Psoas muscle (tissue), 7 donors: ENCODE measurements at regions not wholly inside any gene's neighbourhood (a gene's known extent, or its start where the extent isn't known, plus 50 kb on each side); places are given as distances from the start of the nearest gene placed in this dataset.

Experiments used
- ATAC-seq, 4 donors: fragments of 200-7000 bp; cut with Tn5 transposase; one replicate each; pipeline ENCODE4 v1.9.1; 2020; ENCODE audit warnings: moderate library complexity in 3 of 4, mild to moderate bottlenecking in 2 of 4
- DNase-seq, 2 donors: peaks; one replicate each; pipeline ENCODE4 v3.0.0-alpha.2; 2020
- H3K27ac ChIP-seq: fragments of 200-600 bp; one replicate; pipeline ENCODE4 v1.8.0; 2022
- H3K27me3 ChIP-seq, 3 donors: fragments of 200-600 bp in 1 of 3; one replicate each; pipeline versions ENCODE4 v1.6.1 to v1.8.0; 2013 to 2022; ENCODE audit warnings: low read length in 2 of 3, mild to moderate bottlenecking in 2 of 3, moderate library complexity in 1 of 3; ENCODE audit not compliant: insufficient read depth in 3 of 3
- H3K36me3 ChIP-seq, 2 donors: fragments of 200-600 bp in 1 of 2; one replicate each; pipeline versions ENCODE4 v1.6.1 to v1.8.0; 2013 to 2022; ENCODE audit warnings: low read depth in 1 of 2, mild to moderate bottlenecking in 1 of 2, moderate library complexity in 1 of 2; ENCODE audit not compliant: insufficient read depth in 1 of 2
- H3K4me1 ChIP-seq: fragments of 200-600 bp; one replicate; pipeline ENCODE4 v1.8.0; 2022
- H3K4me3 ChIP-seq: fragments of 200-600 bp; one replicate; pipeline ENCODE4 v1.8.0; 2022; ENCODE audit warnings: mild to moderate bottlenecking
- H3K9me3 ChIP-seq: fragments of 200-600 bp; one replicate; pipeline ENCODE4 v1.8.0; 2022
- WGBS, 3 donors: extraction: QIAGEN DNeasy Blood & Tissue Kit; methylation state at CpG; one replicate each; pipeline versions ENCODE4 v1.1.6 to v1.1.7; 2013; 5-methylcytosine and 5-hydroxymethylcytosine counted together
- intact Hi-C, 2 donors: fragments of 100-400 bp; cut with DNase I; formaldehyde crosslinking; loops; one replicate each; pipeline versions ENCODE4 v1.11.0 to v1.14.2; 2022
- TF ChIP-seq, protein P1 (sequence below): fragments of 200-600 bp; IDR thresholded peaks from one replicate; pipeline ENCODE4 v1.8.0; 2022; ENCODE audit warnings: antibody characterized with exemption
- donor health status: healthy with polysubstance abuse.
- donor health status: DM: no; HTN: no; CAD: no; lungs with moderate emphysema.
- donor health status: Bipolar disorder and iron deficiency.
- donor health status: healthy.
- donor health status: DM: yes; HTN: yes; CAD: no.
- donor health status: DM: no; HTN: no; CAD: no.
- donor health status: DM: yes; HTN: yes; CAD: no.

DNA sequence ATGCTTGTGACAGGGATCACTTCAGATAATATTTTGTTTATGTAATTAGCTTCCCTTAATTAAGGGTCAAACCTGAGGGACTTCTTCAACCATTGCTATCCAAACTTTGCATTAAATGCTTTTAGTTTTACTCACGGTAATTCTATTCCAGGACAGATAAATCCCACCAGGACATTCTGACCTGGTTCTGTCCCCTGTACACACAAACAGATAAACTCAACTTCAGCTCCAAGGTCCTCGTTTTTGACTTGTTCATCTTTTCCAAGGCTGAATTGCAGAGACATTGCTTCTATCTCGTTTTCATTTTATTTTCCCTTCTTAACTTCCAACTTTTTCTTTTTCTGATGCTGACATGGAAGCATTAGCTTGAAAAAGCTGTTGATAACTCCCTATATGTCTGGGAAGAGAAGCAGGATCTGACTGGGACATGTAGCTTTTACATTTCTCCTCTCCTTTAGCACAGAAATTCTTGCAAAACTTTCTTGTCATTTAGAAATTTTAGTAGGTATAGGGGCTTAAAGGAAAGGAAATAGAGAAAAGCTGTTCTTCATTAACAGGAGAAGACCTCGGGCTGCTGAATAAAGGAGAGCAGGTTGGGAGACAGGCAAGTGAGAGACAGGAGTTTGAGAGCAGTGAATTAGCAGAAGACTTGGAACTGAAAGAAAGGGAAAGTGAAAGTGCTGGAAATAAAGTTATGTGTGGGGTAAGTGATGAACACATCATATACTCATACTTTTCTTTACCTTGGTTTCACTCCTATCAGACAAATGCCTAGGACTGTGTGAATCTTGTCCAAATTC, 231.7 kb upstream of the B3GALT2 start:
- WGBS, 3 donors: 16 to 23% (median 19%) methylated on average over 4 of the region's 4 CpGs
- peak overlapping the region; percentile 50 for H3K4me3 ChIP-seq
- intact Hi-C loops: loop anchor here in 1 of 2 donors (5.0 kb wide), 1 partner anchor 1429 kb away; no protein-coding TSS in a partner anchor

DNA sequence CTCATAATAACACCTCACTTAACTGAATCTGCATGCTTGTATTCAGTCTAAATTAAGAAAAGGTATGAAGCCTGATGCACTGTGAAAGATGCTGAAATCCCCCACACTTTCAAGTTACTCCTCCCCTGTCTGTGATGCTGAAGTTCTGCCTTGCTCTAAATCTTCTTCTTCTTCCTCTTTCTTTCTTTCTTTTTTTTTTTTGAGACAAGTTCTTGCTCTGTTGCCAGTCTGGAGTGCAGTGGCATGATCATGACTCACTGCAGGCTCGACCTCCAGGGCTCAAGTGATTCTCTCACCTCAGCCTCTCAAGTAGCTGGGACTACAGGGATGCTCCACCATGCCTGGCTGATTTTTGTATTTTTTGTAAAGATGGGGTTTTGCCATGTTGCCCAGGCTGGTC, 231.0 kb upstream of the B3GALT2 start:
- Histone ChIP-seq H3K4me1 (peaks cover 9% of the 10 kb centered on the region), H3K27me3 (no peaks in the 10 kb centered on the region), H3K27ac (no peak overlapping the region), H3K9me3 (no peaks in the 10 kb centered on the region), H3K36me3 (no peaks in the 10 kb centered on the region), H3K4me3 (no peak overlapping the region)
- 50 to 64% (median 56%) methylated on average over 1 of the region's 1 CpG for WGBS, 3 donors
- intact Hi-C loops: loop anchor here in 1 of 2 donors (5.0 kb wide), 1 partner anchor 1430 kb away; no protein-coding TSS in a partner anchor
- TF ChIP-seq, protein P1, sequence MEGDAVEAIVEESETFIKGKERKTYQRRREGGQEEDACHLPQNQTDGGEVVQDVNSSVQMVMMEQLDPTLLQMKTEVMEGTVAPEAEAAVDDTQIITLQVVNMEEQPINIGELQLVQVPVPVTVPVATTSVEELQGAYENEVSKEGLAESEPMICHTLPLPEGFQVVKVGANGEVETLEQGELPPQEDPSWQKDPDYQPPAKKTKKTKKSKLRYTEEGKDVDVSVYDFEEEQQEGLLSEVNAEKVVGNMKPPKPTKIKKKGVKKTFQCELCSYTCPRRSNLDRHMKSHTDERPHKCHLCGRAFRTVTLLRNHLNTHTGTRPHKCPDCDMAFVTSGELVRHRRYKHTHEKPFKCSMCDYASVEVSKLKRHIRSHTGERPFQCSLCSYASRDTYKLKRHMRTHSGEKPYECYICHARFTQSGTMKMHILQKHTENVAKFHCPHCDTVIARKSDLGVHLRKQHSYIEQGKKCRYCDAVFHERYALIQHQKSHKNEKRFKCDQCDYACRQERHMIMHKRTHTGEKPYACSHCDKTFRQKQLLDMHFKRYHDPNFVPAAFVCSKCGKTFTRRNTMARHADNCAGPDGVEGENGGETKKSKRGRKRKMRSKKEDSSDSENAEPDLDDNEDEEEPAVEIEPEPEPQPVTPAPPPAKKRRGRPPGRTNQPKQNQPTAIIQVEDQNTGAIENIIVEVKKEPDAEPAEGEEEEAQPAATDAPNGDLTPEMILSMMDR: no peak
- DNase-seq (no peak), ATAC-seq (no peak)

More for the DNA sequence above, 231.7 kb upstream of the B3GALT2 start:
- no peak for DNase-seq
- Histone ChIP-seq H3K27ac (no peak overlapping the region), H3K27me3 (no peaks in the 10 kb centered on the region), H3K36me3 (no peaks in the 10 kb centered on the region), H3K9me3 (no peaks in the 10 kb centered on the region), H3K4me1 (peaks cover 9% of the 10 kb centered on the region)
- no peak for ATAC-seq
- TF ChIP-seq, protein P1: no peak

DNA sequence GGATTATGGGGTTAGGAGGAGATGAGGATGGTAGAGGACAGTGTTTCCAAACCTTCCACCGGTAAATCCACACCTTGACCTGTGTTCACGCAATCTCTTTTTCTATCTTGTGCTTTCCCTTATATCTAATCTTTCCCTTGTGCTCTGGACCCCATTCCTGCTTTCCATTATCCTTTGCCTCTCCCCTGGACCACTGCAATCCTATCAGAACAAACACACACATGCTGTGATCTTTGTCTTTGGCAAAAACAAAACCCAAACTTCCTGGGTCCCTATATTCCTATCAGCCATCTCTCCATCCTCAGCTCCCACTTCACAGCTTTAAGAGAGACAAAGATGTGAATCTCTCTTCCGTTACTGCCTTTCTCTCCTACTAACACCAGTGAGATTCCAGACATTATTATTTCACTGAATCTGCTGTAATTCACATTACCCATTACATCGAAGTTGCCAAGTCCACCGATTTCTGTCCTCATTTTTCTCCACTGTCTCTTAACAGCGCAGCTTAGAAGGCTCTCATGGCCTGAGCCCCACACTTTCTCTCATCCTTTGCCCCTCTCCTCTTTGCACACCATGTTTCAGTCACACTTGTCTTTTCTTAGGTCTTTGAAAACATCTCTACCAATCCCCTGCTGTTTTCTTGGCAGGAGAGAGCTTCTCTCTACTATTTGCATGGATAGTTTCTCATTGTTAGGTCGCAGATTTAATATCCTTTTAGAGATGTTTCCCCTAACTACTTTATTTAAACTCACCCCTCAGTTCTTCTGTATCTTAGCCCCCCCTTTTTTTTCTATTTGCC, 230.0 kb upstream of the B3GALT2 start:
- Histone ChIP-seq H3K36me3 (no peaks in the 10 kb centered on the region), H3K9me3 (no peaks in the 10 kb centered on the region), H3K4me1 (peaks cover 9% of the 10 kb centered on the region), H3K27ac (no peak overlapping the region), H3K27me3 (no peaks in the 10 kb centered on the region), H3K4me3 (no peak overlapping the region)
- intact Hi-C loops: loop anchor here in 1 of 2 donors (5.0 kb wide), 1 partner anchor 1431 kb away; no protein-coding TSS in a partner anchor
- ATAC-seq (no peak), DNase-seq (no peak)
- TF ChIP-seq, protein P1: no peak
- WGBS, 3 donors: 92 to 96% (median 92%) methylated on average over 7 of the region's 7 CpGs

DNA sequence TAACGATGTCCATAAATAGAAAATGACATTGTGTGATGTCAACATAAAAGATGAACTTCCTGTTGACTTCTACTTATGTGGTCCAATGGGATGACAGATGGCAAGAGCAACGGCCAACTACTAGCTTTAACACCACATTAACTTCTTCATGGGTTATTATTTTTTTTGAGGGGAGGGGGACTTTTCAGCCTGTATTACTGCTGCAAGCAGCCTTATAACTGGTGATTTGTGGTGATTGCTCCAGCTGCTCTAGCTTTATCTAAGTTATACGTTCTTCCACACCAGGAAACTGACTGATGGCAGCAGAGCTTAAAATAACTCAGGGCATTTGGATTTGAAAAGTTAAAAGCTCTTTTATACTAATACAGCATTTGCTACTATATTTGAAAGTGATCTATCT, 228.8 kb upstream of the B3GALT2 start:
- H3K9me3 ChIP-seq: no peaks in the 10 kb centered on the region
- no peak overlapping the region for H3K27ac ChIP-seq

More for the DNA sequence above, 228.8 kb upstream of the B3GALT2 start:
- TF ChIP-seq, protein P1: no peak
- DNase-seq: no peak
- no peaks in the 10 kb centered on the region for H3K27me3 ChIP-seq
- no peak for ATAC-seq
- H3K4me3 ChIP-seq: no peak overlapping the region
- intact Hi-C loops: loop anchor here in 1 of 2 donors (5.0 kb wide), 1 partner anchor 1432 kb away; no protein-coding TSS in a partner anchor
- 48 to 56% (median 50%) methylated on average over 3 of the region's 3 CpGs for WGBS, 3 donors
- peaks cover 9% of the 10 kb centered on the region for H3K4me1 ChIP-seq
- H3K36me3 ChIP-seq: no peaks in the 10 kb centered on the region
